GM19351 (cell line): ENCODE measurements at regions not wholly inside any gene's neighbourhood (a gene's known extent, or its start where the extent isn't known, plus 50 kb on each side); places are given as distances from the start of the nearest gene placed in this dataset.
"Not testable (repeated sequence)": the region's sequence is repeated elsewhere in the genome, so short reads cannot be mapped to it uniquely, and the experiment has no call there.

ENCODE experiments used
- ATAC-seq: cut with Tn5 transposase; IDR thresholded peaks from one replicate; pipeline ENCODE4 v1.9.1; 2021; ENCODE audit warnings: mild to moderate bottlenecking, moderate library complexity; ENCODE audit not compliant: unreplicated experiment

DNA sequence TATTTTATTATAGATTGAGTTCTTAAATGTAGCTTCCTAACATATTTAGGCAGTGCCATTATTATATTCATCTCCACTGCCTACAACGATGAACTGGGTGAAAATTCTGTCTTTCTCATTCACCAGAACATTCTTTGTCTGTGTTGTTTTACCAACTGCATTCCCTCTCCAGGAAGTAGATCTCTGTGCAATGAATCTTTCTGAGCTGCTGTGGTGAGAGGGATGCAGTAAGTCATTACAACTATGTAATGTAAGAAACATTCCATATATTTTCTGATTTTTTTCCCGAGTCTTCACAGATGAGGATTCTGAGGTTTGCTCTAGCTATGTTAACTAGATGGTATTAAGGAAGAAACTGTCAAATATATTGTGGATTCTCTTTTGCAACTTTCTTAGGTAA lies 811.9 kb upstream of the PCDH7 start:
- no peak for ATAC-seq

DNA sequence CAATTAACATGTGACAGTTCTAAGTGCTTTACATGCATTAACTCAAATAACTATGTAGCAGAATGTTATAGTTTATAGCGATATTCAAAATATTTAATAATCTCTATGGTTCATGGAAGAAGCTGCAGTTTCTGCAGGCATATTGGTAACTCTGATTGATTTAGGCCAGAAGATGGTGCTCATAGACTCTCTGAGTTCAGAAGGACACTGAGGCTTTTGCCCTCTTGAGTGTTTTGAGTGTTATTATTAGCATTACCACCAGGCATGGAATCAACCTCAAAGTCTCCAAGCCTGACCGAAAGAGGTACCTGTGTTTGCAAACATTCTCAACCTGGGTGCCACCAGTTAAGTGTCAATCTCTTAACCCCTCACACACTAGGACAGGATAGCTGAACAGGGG lies 792.3 kb upstream of the PCDH7 start:
- ATAC-seq: no peak

DNA sequence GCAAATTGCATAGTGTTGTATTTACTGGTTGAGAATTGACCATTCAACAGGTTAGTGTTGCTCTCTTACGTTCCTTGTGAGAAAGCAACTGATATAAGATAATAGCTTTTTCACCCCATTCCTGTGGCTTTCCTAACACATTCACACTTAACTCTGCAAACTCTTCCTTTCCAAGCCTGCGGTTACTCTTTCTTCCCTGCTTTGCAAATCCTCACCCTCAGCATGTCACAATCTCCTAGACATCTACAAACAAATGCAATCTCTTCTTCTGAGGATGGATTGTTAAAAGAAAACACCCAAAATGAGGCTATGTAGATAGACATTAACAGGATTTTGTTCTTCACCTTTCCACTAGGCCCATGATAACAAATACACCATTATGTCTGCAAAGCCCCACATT lies 771.7 kb upstream of the PCDH7 start:
- no peak for ATAC-seq

DNA sequence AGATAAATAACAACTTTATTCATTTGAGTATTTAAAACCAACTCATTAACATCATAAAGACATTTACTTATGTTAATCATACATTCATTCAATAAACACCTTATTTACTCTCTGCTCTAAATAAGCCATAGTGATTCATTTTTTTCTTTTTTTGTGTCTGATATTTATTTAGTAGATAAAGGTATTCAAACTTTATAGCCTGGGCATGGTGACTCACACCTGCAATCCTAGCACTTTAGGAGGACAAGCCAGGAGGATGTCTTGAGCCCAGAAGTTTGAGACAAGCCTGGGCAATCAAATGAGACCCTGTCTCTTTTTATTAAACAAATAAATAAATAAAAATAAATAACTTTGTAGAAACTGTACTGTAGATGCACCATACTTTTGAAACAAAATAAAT lies 771.3 kb upstream of the PCDH7 start:
- no peak for ATAC-seq

DNA sequence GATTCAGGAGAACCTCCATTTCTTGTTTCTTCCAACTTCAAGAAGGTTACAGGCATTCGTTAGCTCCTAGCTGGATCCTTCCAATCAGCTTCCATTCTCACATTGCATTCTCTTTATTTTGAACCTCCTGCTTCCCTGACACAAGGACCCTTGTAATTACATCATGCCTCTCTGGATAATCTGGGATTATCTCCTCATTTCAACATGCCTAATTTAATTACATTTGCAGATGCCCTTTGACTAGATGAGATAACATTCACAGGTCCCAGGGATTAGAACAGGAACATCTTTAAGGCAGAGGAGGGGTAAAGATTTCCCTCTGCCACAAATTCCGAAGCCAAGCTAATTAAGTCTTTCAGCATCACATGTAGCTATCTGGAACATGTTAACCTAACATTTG lies 753.8 kb upstream of the PCDH7 start:
- no peak for ATAC-seq

DNA sequence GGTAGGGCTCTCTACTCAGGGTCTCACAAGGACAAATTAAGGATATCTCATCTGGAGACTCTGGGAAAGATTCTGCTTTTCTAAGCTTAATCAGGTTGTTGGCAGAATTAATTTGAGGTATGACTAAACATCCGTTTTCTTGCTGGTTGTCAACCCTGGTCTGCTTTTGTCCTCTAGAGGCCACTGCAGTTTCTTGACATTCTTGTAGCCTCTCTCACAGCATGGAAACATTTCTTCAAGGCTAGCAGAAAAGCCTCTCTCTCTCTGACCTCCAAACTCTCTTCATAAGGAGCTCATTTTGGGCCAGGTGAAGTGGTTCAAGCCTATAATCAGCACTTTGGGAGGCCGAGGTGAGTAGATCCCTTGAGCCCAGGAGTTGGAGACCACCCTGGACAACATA lies 749.5 kb upstream of the PCDH7 start:
- no peak for ATAC-seq

DNA sequence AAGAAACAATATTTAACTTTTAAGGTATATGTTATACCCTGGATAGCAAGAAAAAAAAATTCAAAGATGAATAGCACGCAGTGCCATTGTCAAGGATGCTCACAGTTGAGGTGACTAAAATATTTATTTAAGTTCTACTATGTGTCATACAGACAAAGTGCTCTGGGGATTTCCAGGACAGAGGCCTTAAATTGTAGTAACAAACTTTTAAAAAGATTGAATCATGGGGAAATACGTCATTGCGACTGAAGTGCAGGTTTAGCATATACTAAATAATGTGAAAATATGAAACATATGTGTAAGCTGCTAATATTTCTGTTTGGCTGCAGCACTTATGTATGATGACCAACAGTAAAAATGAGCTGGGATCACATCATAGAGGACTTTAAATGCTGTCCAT lies 748.0 kb upstream of the PCDH7 start:
- ATAC-seq: no peak

DNA sequence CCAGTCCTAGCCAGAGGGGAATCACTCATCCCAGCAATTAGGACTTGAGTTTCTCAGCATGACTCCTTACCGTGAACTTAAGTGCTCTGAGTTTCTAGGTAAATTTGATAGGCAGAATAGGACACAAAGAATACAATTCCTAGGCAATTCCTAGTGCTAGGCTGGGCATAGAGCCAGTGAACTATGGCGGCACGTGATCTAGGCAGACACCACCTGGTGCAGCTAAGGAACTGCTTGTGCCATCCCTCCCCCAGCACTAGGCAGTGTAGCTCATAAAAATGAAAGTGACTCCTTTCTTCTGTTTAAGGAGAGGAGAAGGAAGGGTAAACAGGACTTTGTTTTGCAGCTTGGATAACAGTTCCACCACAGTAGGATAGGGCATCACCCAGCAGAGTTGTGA lies 736.3 kb upstream of the PCDH7 start:
- no peak for ATAC-seq

DNA sequence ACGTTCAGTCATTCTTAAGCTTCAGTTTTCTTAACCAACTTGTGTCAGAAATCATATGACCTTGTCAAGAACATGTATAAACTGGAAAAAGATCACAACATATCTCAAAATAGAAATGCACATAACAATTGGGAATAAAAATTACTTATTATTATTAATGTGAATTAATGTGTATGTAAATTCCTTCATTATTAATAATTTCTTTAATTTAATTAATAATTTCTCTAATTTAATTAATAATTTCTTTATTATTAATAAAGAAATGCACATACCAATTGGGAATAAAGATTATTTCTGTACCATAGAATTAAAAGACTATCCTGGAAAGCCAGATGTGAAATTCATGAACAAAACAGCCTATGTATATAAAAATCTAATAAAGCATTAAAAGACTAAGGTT lies 718.5 kb upstream of the PCDH7 start:
- ATAC-seq: no peak

DNA sequence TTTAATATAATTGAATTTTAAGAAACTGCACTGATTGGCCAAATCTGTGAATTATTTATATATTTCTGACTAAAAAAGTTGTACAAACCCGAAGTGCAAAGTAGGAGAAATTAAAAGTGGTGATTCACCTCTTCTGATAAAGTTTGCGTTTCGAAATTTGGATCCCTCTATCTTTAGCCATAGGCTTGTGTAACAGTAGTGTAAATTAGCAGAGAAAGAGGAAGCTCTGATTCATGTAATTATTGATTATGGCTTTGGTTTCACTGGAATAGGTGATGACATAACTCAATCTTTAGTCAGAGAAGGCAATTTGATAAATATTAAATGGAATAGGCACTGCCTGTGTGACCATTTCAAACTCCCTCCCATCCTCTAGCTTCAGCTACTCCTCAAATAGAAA lies 717.8 kb upstream of the PCDH7 start:
- no peak for ATAC-seq

DNA sequence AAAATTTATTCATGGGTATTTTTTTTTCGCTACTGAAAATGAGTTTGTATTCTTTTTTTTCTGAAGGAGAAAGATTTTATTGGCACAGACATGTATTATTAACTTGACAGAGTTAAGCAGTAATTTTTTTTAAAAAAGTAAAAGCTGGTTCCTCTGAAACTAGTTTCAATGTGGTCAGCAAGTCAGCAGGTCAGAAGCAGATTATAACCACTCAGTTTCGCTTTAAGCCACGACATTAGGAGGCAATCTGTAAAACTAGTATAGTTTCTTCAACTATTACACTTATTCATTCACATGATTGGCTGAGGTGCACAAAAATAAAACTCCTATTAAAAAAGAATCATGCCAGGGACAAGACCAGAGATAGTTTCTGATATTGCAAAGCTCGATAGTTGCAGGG lies 714.2 kb upstream of the PCDH7 start:
- no peak for ATAC-seq

DNA sequence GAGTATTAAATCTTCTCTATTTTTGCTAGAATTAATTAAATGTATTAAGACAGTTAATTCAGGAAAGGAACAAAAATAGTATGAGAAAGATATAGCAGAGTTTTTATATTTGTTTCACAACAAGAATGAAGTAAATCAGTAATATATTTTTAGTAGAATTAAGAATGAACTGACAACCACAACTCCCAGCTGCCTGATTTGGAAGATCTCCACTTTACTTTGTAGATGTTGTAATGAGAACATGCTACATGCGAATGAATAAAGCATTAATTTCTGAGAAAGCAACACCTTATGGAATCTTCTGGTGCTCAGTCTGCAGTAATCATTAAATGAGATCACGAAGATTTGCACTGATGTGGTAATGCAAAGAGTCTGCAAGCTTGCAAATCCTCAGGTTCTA lies 695.6 kb upstream of the PCDH7 start:
- no peak for ATAC-seq

DNA sequence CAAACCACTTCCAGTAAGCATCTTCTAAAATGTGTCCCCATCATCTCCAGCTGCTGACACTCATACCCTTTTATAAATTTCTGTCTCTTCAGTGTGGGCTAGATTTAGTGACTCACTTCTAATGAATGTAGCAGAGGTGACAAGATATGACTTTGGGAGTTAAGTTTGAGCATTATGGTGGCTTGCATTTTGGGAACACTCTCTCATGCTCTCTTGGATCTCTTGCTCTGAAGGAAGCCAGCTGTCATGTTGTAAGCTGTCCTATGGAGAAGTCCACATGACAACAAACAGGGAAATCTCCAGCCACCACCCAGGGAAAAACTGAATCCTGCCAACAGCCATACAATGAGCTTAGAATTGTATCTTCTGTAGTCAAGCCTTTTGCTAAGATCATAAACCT lies 691.3 kb upstream of the PCDH7 start:
- no peak for ATAC-seq

DNA sequence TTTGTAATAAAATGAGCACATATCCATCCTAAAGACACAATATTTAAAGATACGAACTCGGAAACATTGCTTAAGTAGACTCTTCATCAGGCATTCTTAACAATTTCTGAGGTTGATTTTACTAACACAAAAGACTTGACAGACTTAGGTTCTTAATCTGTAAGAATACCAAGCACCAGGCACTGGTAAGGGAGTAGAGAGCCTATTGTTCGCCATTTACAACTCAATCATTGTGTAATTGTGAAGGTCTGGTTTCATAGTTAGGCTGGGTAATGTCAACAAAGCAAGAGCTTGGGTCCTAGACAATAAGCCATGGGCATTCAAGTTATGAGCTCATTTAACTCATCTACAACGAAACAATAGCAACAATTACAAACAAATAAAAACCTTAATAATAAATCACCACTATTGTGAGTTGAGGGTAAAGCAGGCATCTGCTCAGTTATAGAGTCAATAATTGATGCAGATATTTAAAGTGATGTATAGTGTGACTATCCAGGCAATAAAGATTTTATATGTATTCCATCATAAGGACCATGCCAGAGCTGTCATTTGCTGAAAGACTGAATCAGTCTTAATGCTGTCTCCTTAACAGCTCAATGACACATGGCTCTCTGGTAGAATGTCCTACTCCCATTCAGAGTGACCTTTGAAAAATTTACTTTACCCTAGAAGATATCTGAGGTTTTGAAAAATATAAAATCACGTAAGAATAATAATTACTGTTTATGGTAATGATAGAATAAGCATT lies 664.0 kb upstream of the PCDH7 start:
- no peak for ATAC-seq

DNA sequence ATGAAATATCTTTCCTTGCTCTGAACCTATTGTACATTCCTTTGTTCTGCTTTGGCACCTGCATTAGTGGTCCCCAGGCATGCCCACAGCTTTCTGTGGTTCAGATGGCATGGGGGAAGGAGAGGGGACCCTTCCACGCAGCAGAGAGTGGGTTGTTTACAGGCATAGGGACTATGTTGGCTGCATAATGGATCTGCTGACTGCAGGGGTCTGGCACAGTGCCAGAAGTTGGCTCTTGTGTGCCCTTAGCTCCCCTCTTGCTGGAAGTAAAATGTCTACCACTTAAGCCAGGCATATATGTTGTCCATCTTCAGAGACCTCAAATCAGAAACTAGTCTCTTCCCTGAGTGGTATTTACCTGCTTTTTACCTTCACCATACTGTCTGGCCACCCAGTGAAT lies 651.9 kb upstream of the PCDH7 start:
- no peak for ATAC-seq

DNA sequence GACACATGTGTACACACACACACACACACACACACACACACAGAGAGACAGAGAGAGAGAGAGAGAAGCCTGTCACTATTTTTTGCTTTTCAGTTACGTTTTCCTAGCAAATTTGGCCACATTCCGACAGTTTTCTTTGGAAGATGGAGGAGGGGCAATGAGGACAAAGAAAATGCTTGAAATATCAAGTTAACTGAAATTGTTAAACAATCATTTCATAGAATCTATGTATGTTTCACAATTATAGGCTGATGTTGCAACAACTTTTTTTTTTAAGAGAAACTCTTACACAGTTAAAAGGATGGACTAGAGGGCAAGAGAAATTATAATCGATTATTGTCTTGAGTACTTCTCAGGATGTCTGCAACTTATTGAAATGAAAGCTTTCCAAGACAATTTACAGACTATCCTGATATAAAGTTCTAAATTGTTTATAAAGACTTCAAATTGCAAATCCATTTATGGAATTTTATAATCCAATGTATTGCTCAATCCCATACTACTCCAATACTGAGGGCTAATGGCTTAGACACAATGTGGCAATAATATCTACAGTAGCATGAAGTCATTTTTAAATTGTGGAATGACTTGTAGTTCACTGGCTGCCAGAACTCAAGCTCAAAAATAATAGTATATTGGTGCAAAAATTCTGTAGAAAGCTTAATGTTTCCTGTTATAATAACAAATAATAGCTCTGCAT lies 647.0 kb upstream of the PCDH7 start:
- ATAC-seq: no peak

DNA sequence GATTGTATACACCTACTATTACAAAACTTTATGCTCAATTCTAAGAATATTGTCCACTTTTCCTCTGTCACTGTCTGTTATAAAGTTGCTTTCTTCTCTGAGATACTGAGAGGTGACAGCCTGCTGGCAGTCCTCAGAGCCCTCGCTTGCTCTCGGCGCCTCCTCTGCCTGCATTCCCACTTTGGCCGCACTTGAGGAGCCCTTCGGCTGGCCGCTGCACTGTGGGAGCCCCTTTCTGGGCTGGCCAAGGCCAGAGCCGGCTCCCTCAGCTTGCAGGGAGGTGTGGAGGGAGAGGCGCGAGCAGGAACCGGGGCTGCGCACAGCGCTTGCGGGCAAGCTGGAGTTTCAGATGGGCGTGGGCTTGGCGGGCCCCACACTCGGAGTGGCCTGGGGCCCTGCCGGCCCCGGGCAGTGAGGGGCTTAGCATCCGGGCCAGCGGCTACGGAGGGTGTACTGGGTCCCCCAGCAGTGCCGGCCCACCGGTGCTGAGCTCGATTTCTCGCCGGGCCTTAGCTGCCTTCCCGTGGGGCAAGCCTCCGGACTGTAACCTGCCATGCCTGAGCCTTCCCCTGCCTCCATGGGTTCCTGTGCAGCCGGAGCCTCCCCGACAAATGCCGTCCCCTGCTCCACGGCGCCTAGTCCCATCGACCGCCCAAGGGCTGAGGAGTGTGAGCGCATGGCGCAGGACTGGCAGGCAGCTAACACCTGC lies 627.6 kb upstream of the PCDH7 start:
- ATAC-seq: not testable (repeated sequence)

DNA sequence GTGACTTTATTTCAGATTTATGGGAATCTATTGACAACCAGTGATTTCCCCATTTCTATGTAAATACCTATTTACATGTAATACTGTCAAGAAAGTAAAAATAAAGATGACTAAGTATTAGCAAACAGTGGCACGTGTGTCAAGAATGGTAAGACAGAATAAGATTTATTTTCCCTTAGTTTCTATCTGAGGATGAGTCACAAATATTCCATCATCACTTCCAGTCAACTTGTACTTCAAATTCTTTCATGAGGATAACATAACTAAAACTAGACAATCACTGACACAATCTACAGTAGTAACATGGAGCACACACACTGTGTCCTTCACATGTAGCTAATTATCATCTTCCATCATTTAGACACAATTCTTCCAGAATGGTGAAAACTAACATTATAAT lies 625.3 kb upstream of the PCDH7 start:
- ATAC-seq: no peak

DNA sequence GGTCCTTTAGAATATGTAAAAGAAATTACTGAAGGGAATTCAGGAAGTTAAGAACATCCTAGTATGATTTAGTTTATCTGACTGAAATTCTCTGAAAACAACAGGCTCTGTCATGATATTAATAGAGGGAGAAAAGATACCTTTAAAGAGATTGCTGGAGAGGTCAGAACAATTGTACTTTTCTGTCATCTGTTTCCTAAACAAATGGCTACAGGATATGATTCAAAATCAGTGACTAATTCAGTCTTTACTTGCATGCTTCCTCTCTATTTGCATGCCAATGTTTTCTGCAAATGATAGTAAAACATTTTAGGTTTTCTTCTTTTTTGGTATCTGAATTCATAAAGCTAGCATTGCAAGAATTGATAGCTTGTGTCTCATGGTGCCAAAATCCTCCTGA lies 616.7 kb upstream of the PCDH7 start:
- ATAC-seq: no peak

DNA sequence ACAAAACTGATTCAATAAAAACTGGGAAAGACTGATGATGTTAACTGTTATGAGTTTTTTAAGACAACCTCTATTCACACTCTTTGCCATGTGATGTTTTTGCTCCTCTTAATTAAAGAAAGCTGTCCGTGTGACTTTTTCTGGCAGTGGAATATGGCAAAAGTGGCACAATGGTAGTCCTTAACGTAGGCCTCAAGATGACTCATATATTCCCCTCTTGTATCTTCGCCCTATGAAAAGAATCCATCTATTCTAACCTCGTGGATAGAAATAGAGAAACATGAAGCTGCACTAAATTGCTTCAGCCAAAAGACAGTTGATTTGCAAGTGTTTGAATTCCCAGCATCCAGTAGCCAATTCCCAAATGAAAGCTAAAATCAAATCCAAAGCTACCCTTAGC lies 603.8 kb upstream of the PCDH7 start:
- ATAC-seq: no peak

DNA sequence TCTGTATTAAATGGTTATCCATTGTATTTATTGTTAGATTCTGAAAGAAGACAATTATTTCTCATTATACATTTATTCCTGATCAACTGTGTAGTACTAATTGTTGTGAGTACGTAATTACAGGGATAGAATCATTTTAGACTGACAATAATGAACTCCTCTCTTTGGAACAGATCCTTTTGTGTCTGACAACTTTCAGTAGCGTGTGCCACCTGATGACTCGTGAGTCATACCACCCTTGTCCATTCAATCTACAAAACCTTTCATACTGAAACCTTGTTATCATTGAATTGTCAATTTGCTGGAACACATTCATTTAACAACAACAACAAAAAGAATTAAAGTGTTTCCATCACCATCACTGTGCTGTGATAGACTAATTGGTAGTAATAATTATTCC lies 602.7 kb upstream of the PCDH7 start:
- no peak for ATAC-seq

DNA sequence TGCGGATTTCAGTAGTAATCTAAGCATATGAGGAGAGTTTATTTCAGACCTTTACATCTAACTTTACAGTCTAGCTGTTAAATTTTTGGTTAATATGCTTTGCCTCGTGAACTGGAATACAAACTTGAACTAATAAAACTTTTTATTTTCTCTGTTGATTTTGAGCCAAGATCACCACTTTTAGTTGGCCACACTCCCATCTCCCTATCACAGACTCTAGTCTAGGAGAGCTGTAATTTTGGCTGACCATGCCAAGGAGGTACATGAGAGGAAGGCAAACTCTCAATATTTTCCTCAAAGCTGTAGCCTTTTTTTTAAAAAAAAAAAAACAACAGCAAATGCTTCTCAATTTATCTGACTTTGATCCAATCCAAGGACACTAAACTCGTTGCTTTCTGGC lies 597.5 kb upstream of the PCDH7 start:
- no peak for ATAC-seq
